Right lobe of liver (tissue), 6 donors: ENCODE measurements at regions not wholly inside any gene's neighbourhood (a gene's known extent, or its start where the extent isn't known, plus 50 kb on each side); places are given as distances from the start of the nearest gene placed in this dataset.

Experiments
- ATAC-seq, 4 donors: fragments of 200-7000 bp; cut with Tn5 transposase; one replicate each; pipeline ENCODE4 v1.9.1; 2020; ENCODE audit warnings: mild to moderate bottlenecking in 4 of 4, moderate library complexity in 4 of 4
- DNase-seq, 3 donors: peaks; one replicate each; pipeline ENCODE4 v3.0.0-alpha.2; 2020
- H3K27ac ChIP-seq, 3 donors: fragments of 200-600 bp; one replicate each; pipeline ENCODE4 v1.8.0; 2022
- H3K27me3 ChIP-seq, 2 donors: fragments of 200-600 bp; one replicate each; pipeline ENCODE4 v1.8.0; 2022
- H3K36me3 ChIP-seq, 4 donors: fragments of 200-600 bp; sonication (generic) in 1 of 4; one replicate each; pipeline versions ENCODE4 v1.5.1 to v1.8.0; 2017 to 2022; ENCODE audit warnings: control low read depth in 1 of 4
- H3K4me1 ChIP-seq, 4 donors: fragments of 200-600 bp; sonication (generic) in 1 of 4; one replicate each; pipeline versions ENCODE4 v1.5.1 to v1.8.0; 2017 to 2022; ENCODE audit warnings: control low read depth in 1 of 4
- H3K4me3 ChIP-seq, 3 donors: fragments of 200-600 bp; one replicate each; pipeline ENCODE4 v1.8.0; 2022
- H3K9me3 ChIP-seq, 4 donors: fragments of 200-600 bp; sonication (generic) in 1 of 4; one replicate each; pipeline versions ENCODE4 v1.5.1 to v1.8.0; 2017 to 2022; ENCODE audit warnings: control low read depth in 1 of 4
- CTCF ChIP-seq, 4 donors: fragments of 200-600 bp in 3 of 4; fragments of 450-650 bp in 1 of 4; IDR thresholded peaks; one replicate each; pipeline versions ENCODE4 v1.5.1 to v1.8.0; 2016 to 2022; ENCODE audit warnings: antibody characterized with exemption in 4 of 4, mild to moderate bottlenecking in 2 of 4
- POLR2A ChIP-seq: fragments of 450-650 bp; IDR thresholded peaks from one replicate; pipeline ENCODE4 v1.6.1; 2017; ENCODE audit warnings: antibody characterized with exemption, mild to moderate bottlenecking
- WGBS: methylation state at CpG from one replicate; pipeline ENCODE4 v1.1.6; 2018; ENCODE audit warnings: low coverage, low lambda C conversion rate; ENCODE audit not compliant: insufficient coverage; ENCODE audit errors: missing lambda C conversion rate; 5-methylcytosine and 5-hydroxymethylcytosine counted together
- intact Hi-C, 2 donors: fragments of 100-400 bp; cut with DNase I; formaldehyde crosslinking; loops; one replicate each; pipeline versions ENCODE4 v1.11.2 to v1.14.1; 2022
- donor health status: DM: no; HTN: yes; CAD: no.
- donor health status: DM: no; HTN: no; CAD: no.
- donor health status: DM: no; HTN: no; CAD: no.
- donor health status: DM: no; HTN: yes; CAD: no.
- donor health status: DM: no; HTN: yes; CAD: no.

- Histone ChIP-seq H3K4me1 (no peaks in the 10 kb centered on the region), H3K4me3 (no peak overlapping the region), H3K9me3 (no peaks in the 10 kb centered on the region), H3K27me3 (no peaks in the 10 kb centered on the region), H3K27ac (no peak overlapping the region), H3K36me3 (no peaks in the 10 kb centered on the region)
- 52% methylated on average over 1 of the region's 1 CpG for WGBS
- ATAC-seq = no peak
- intact Hi-C loops = no loop called here
- DNase-seq = no peak
- TF ChIP-seq POLR2A = no peak
- TF ChIP-seq CTCF (IDR thresholded peaks at IDR 0.05) = no peak
Measured at GRCh38 chr11:10920205-10920604, 62.4 kb upstream of the ZBED5 start.

- Histone ChIP-seq H3K4me1 (no peaks in the 10 kb centered on the region), H3K27ac (no peak overlapping the region), H3K9me3 (no peaks in the 10 kb centered on the region), H3K4me3 (no peak overlapping the region), H3K36me3 (no peaks in the 10 kb centered on the region), H3K27me3 (no peaks in the 10 kb centered on the region)
- 67% methylated on average over 1 of the region's 1 CpG for WGBS
- intact Hi-C loops = no loop called here
- ATAC-seq = no peak
- TF ChIP-seq POLR2A = no peak
- no peak for TF ChIP-seq CTCF (IDR thresholded peaks at IDR 0.05)
- no peak for DNase-seq
Measured at GRCh38 chr11:10918698-10919097, 60.8 kb upstream of the ZBED5 start.

GRCh38 chr11:10918275-10918674 is 60.4 kb upstream of the ZBED5 start:
- intact Hi-C loops = no loop called here
- H3K36me3 ChIP-seq = no peaks in the 10 kb centered on the region
- no peak overlapping the region for H3K4me3 ChIP-seq
- H3K27me3 ChIP-seq = no peaks in the 10 kb centered on the region
- ATAC-seq (no peak), DNase-seq (no peak)
- H3K9me3 ChIP-seq = no peaks in the 10 kb centered on the region
- H3K4me1 ChIP-seq = no peaks in the 10 kb centered on the region
- TF ChIP-seq CTCF (IDR thresholded peaks at IDR 0.05) (no peak), POLR2A (no peak)
- H3K27ac ChIP-seq = no peak overlapping the region
- whole genome bisulfite sequencing = 67% methylated on average over 1 of the region's 1 CpG

- H3K4me1 ChIP-seq = no peaks in the 10 kb centered on the region
- 100% methylated on average over 1 of the region's 1 CpG for WGBS
- H3K27ac ChIP-seq = no peak overlapping the region
- no peak overlapping the region for H3K4me3 ChIP-seq
- intact Hi-C loops = no loop called here
- no peaks in the 10 kb centered on the region for H3K9me3 ChIP-seq
- no peak for ATAC-seq
- H3K27me3 ChIP-seq = no peaks in the 10 kb centered on the region
- H3K36me3 ChIP-seq = no peaks in the 10 kb centered on the region
- DNase-seq = no peak
- no peak for TF ChIP-seq POLR2A
- TF ChIP-seq CTCF (IDR thresholded peaks at IDR 0.05) = no peak
Measured at GRCh38 chr11:10917802-10918201, 59.9 kb upstream of the ZBED5 start.

GRCh38 chr11:10916665-10917064 is 58.8 kb upstream of the ZBED5 start:
- Histone ChIP-seq H3K4me1 (no peaks in the 10 kb centered on the region), H3K4me3 (no peak overlapping the region), H3K9me3 (no peaks in the 10 kb centered on the region), H3K36me3 (no peaks in the 10 kb centered on the region), H3K27me3 (no peaks in the 10 kb centered on the region), H3K27ac (no peak overlapping the region)
- 0% methylated on average over 1 of the region's 1 CpG for WGBS
- DNase-seq = no peak
- ATAC-seq = no peak
- intact Hi-C loops = no loop called here
- TF ChIP-seq POLR2A (no peak), CTCF (IDR thresholded peaks at IDR 0.05) (no peak)
